Hematopoietic multipotent progenitor cell (in vitro differentiated cells): ENCODE measurements at regions not wholly inside any gene's neighbourhood (a gene's known extent, or its start where the extent isn't known, plus 50 kb on each side); places are given as distances from the start of the nearest gene placed in this dataset.
"Not testable (repeated sequence)": the region's sequence is repeated elsewhere in the genome, so short reads cannot be mapped to it uniquely, and the experiment has no call there.

Source experiments
- DNase-seq, 3 donors: peaks; one replicate each; pipeline ENCODE4 v3.0.0-alpha.2; 2011 to 2015; ENCODE audit warnings: low read depth in 2 of 3, low spot score in 2 of 3

DNA sequence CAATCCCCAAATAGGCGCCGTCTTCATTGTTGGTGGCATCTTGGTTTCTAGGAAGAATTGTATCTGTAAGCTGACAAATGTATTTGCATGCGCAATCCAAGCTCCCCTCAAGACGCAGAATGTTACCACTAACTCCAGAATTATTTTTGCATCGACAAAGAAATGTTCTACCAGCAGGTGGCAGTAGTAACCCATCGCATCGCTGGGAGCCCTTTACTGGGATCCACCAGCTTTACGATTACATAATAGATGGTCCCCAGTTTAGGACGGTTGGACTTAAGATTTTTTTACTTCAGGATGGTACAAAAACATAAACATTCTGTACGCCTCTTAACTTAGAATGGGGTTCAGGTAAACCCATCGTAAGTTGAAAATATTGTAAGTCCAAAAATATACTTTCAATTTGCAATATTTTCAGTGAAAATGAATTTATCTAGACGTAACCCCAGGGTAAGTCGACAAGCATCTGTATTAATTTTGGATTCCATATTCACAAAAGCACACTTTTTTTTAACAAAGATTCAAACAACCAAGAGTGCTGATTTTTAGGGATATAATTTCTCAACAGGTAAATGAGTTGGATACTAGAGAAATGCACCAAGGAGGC, 114.0 kb upstream of the COBL start:
- peak in 2 of 3 donors; percentile 23 to 63 for DNase-seq

DNA sequence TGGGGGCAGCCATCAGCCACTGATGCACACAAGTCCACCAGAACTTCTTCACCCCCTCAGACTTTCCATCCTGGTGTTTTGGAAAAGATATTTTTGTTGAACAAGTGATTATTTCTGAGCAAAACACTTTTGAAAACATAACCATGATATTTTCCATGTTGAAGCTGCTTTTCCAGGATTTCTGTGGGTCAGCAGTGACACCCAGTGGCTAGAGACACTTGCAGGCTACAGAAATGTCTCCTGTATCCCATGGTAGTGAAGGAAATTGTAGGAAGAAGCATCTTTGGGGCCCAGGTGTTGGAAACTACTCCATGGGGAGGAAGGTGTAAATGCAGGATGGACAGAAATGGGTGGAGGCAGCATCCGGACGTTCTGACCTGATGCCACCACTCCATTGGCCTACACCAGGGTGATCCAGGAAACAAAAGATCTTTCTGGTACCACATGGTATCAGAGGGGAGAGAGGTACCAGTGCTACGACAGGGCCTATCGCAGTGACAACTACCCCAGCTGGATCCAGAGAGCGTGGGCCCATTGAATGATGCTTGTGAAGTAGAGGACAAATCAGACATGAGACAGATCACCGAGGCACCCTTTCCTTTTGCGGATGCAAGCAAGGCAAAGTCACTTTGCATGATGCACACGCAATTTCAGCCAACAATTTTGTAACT, 111.7 kb upstream of the COBL start:
- DNase-seq: peak in 1 of 3 donors; percentile 16

- DNase-seq: no peak
Observed at GRCh38 chr7:51426163-51426562, 109.6 kb upstream of the COBL start.

DNA sequence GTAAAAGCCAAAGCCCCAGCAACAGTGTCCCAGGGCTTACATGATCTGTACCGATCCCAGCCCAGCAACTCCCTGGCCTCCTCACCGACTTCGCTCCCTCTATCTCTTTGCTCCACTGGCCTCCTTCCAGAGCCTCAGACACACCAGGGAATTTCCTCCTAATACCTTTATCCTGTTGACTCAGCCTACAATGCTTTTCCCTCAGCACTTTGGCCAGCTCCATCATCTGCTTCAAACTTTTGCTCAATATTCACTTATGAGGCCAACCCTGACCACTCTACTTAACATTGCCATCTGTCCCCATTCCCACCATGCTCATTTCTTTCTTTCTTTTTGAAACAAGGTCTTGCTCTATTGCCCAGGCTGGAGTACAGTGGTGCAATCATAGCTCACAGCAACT, 93.3 kb upstream of the COBL start:
- DNase-seq: not testable (repeated sequence)

DNA sequence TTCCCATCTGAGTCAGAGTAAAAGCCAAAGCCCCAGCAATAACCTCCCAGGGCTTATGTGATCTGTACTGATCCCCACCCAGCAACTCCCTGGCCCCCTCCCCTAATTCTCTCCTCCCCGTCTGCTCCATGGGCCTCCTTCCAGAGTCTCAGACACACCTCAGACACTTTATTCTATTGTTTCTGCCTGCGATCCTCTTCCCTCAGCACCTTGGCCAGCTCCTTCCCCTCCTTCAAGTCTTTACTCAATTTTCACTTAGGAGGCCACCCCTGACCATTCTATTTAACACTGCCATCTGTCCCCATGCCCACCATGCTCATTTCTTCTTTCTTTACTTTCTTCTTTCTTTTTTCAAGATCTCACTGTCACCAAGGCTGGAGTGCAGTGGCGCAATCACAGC, 81.0 kb upstream of the COBL start:
- peak in 1 of 3 donors; percentile 1 for DNase-seq

- not testable (repeated sequence) for DNase-seq
Observed at GRCh38 chr7:51393003-51393402, 76.4 kb upstream of the COBL start.

DNA sequence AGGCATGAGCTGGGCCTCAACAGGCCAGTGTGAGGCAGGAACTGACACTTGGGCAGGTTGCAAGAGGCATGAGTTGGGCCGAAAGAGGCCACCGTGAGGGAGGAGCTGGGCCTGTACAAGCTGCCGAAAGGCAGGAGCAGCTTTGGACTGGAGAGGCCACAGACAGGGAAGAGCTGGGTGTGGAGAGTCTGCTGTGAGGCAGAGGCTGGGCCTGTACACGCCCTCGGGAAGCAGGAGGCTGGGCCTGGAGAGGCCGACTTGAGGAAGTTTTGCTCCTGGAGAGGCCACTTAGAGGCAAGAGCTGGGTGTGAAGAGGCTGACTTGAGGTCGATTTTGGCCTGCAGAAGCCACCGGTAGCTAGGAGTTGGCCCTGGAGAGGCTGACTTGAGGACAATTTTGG, 73.3 kb upstream of the COBL start:
- DNase-seq: not testable (repeated sequence)

- not testable (repeated sequence) for DNase-seq
Observed at GRCh38 chr7:51389216-51389812, 72.7 kb upstream of the COBL start.

DNA sequence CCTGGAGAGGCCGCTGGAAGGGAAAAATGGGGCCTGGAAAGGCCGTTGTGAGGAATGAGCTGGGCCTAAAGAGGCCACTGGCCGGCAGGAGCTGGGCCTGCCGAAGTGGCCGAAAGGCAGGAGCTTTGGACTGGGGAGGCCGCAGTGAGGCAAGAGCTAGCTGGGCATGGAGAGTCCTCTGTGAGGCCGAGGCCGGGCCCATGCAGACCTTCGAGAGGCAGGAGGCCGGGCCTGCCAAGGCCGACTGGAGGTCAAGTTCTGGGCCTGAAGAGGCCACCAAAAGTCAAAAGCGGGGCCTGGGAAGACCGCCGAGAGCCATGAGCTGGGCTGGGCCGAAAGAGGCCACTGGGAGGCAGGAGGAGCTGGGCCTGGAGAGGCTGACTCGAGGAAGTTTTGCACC, 71.6 kb upstream of the COBL start:
- not testable (repeated sequence) for DNase-seq

DNA sequence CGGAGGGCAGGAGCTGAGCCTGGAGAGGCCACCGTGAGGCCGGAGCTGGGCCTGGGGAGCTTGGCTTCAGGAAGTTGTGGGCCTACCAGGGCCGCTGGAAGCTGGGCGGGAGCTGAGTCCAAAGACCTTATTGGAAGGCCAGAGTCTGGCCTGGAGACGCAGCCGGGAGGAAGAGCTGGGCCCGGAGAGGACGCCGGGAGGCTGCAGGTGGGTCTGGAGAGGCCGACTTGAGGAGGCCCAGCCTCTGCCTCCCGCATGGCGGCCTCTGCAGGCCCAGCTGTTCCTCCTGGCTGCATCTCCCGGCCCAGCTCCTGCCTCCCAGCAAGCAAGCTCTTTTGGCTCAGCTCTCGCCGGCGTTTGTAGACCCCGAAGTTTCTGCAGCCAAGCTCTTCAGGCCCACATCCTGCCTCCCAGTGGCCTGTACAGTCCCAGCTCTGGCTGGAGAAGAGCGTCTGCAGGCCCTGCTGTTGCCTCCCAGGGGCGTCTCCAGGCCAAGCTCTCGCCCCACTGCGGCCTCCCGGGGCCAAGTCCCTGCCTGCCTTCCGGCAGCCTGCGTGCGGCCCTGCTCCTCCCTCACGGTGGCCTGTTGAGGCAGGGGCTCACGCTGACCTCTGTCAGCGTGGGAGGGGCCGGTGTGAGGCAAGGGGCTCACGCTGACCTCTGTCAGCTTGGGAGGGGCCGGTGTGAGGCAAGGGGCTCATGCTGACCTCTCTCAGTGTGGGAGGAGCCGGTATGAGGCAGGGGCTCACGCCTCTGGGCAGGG, 70.4 kb upstream of the COBL start:
- not testable (repeated sequence) for DNase-seq

GRCh38 chr7:51386184-51386583, 69.6 kb upstream of the COBL start:
- not testable (repeated sequence) for DNase-seq

- DNase-seq: not testable (repeated sequence)
Observed at GRCh38 chr7:51382243-51382642, 65.6 kb upstream of the COBL start.

- peak in 2 of 3 donors; percentile 67 to 89 for DNase-seq
Observed at GRCh38 chr7:51376420-51377092, 59.9 kb upstream of the COBL start.

DNA sequence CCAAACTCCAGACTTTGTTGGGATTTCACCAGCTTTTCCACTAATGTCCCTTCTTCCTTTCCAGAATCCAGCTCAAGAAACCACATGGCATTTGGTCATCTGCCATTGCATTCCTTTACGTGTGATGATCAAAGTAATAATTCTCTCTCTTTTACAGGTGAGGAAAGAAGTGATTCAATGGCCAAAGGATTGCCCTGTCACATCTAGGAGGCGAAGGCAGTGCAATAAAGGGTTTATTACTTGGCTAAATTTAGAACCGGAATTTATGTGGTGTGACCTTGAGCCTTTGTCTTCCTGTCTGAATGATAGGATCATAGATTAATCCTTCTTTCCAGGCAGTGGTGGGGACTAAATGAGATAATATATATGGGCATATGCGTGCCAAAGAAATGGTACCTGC, 58.3 kb upstream of the COBL start:
- DNase-seq: no peak

DNA sequence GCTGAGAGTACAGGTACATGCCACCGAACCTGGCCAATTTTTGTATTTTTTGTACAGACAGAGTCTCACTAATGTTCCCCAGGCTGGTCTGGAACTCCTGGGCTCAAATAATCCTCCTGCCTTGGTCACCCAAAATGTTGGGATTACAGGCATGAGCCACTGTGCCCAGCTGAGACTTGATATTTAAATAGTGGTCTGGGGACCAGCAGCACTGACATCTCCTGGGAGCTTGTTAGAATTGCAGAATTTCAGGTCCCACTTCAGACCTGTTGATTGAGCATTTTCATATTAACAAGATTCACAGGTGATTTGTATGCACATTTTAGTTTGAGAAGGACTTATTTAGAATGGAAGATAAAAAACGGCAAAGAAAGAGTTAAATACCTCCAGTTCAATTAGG, 57.0 kb upstream of the COBL start:
- DNase-seq: not testable (repeated sequence)

GRCh38 chr7:51369746-51370145, 53.1 kb upstream of the COBL start:
- peak in 2 of 3 donors; percentile 10 to 39 for DNase-seq

GRCh38 chr7:51369228-51369627, 52.6 kb upstream of the COBL start:
- DNase-seq: not testable (repeated sequence)

DNA sequence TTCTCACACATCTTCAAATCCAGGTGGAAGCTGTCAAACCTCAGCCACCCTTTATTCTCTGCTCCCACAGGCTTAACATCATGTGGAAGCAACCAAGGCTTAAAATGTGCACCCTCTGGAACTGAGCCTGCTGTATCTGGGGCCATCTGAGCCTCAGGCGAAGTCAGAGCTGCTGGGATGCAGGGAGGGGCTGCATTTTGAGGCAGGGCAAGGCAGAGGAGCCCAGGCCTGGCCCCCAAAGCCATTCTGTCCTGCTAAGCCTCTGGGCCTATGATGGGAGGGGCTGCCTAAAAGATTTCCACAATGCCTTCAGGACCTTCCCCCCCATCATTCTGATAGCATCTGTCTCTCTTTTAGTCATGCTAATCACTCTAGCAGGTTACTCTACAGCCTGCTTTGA, 51.7 kb upstream of the COBL start:
- DNase-seq: no peak

GRCh38 chr7:51367614-51367968, 51.0 kb upstream of the COBL start:
- DNase-seq: no peak

DNA sequence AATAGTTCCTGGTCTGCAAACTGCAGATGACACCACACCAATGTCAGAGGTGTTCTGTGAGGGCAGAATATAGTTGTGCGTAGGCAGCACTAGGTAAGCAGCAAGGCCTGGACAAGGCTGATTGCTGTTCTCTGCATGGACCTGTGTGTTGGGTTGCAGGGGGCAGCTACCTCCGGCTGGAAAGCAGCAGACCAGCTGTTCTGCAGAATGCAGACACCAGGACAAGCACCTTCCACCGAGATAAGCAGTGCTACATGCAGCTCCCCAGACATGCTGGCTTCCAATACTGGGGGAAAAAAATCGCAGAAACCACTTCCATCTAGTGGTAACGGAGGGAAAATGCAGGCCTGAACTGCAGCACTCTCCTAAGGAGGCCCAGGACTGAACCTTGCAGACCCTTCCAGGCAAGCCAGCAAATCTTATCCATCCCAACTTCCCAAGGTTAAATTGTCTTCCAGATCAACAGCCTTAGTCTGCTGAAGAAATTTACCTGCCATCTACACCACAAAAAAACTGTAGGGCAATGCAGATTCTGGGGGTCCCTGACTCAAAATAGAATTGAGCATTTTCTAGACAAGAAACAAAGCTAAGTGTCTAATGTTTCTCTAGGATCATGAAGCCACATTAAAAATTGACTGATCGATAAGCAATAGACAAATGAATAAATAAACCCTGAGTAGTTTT, 50.5 kb upstream of the COBL start:
- DNase-seq: peak in 2 of 3 donors; percentile 41 to 70
